Uterus (tissue), 3 donors: ENCODE measurements at regions not wholly inside any gene's neighbourhood (a gene's known extent, or its start where the extent isn't known, plus 50 kb on each side); places are given as distances from the start of the nearest gene placed in this dataset.

Experiments
- DNase-seq, 2 donors: peaks; one replicate each; pipeline ENCODE4 v3.0.0-alpha.2; 2019 to 2020
- H3K27ac ChIP-seq, 2 donors: fragments of 200-600 bp; sonication (generic); 1 replicate in 1 of 2; 2 replicates in 1 of 2; pipeline ENCODE4 v1.5.1; 2016 to 2018
- H3K27me3 ChIP-seq, 2 donors: fragments of 200-600 bp; sonication (generic); one replicate each; pipeline ENCODE4 v1.5.1; 2018 to 2019; ENCODE audit warnings: control low read depth in 1 of 2
- H3K36me3 ChIP-seq, 2 donors: fragments of 200-600 bp; sonication (generic); one replicate each; pipeline ENCODE4 v1.5.1; 2019; ENCODE audit warnings: control low read depth in 1 of 2
- H3K4me1 ChIP-seq, 2 donors: fragments of 200-600 bp; sonication (generic); one replicate each; pipeline ENCODE4 v1.5.1; 2018 to 2019; ENCODE audit warnings: control low read depth in 1 of 2
- H3K4me3 ChIP-seq, 2 donors: fragments of 200-600 bp; sonication (generic); 1 replicate in 1 of 2; 2 replicates in 1 of 2; pipeline ENCODE4 v1.5.1; 2018 to 2019; ENCODE audit warnings: mild to moderate bottlenecking in 1 of 2
- H3K9me3 ChIP-seq, 2 donors: fragments of 200-600 bp; sonication (generic); one replicate each; pipeline ENCODE4 v1.5.1; 2019; ENCODE audit warnings: control low read depth in 1 of 2
- POLR2A ChIP-seq, 2 donors: fragments of 450-650 bp; IDR thresholded peaks; one replicate each; pipeline ENCODE4 v1.6.1; 2016; ENCODE audit warnings: antibody characterized with exemption in 2 of 2, mild to moderate bottlenecking in 1 of 2, moderate library complexity in 1 of 2
- intact Hi-C: fragments of 100-400 bp; cut with DNase I; formaldehyde crosslinking; loops from one replicate; pipeline ENCODE4 v1.15.1; 2023; ENCODE audit warnings: low total_unique reads
- TF ChIP-seq, protein P1 (sequence below), 4 experiments: fragments of 200-600 bp in 2 of 4; fragments of 450-650 bp in 2 of 4; sonication (generic) in 2 of 4; IDR thresholded peaks; one replicate each; pipeline ENCODE4 v1.5.1; 2016 to 2019; ENCODE audit warnings: antibody characterized with exemption in 4 of 4, mild to moderate bottlenecking in 2 of 4, moderate library complexity in 1 of 4
- donor health status: DM: yes; HTN: yes; CAD: no.

DNA sequence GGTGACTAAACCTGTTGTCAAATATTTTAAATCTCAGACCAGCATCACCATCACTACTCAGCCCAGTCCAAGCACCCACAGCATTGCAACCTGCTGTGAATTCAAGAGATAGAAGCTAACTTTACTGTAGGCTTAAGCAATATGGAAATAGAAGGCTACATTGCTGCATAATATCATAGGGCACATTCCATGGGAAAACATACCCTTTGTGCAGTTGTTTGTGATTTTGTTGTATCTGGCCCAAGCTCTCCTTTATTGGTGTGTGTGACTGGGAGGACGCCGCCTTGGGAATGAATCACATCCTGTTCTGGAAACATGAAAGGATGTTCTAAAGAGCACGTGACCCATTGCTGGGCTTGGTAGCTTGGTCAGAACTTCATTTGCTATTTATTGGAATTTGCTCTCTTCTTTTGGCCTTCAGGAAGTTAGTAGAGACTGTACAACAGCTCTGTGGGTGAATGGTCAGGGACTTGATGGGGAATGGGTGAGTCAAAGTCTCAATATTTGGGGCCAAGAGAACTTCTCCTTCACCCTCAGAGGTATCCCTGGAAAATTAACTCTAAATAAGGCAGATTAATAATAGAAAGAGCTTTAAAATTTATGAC is 106.8 kb upstream of the SERPINE2 start:
- no peak overlapping the region for H3K27ac ChIP-seq
- DNase-seq, result peak in 1 of 2 donors; percentile 17
- TF ChIP-seq, protein P1, sequence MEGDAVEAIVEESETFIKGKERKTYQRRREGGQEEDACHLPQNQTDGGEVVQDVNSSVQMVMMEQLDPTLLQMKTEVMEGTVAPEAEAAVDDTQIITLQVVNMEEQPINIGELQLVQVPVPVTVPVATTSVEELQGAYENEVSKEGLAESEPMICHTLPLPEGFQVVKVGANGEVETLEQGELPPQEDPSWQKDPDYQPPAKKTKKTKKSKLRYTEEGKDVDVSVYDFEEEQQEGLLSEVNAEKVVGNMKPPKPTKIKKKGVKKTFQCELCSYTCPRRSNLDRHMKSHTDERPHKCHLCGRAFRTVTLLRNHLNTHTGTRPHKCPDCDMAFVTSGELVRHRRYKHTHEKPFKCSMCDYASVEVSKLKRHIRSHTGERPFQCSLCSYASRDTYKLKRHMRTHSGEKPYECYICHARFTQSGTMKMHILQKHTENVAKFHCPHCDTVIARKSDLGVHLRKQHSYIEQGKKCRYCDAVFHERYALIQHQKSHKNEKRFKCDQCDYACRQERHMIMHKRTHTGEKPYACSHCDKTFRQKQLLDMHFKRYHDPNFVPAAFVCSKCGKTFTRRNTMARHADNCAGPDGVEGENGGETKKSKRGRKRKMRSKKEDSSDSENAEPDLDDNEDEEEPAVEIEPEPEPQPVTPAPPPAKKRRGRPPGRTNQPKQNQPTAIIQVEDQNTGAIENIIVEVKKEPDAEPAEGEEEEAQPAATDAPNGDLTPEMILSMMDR (IDR thresholded peaks at IDR 0.05), result no peak
- no peak for TF ChIP-seq POLR2A (IDR thresholded peaks at IDR 0.05)

DNA sequence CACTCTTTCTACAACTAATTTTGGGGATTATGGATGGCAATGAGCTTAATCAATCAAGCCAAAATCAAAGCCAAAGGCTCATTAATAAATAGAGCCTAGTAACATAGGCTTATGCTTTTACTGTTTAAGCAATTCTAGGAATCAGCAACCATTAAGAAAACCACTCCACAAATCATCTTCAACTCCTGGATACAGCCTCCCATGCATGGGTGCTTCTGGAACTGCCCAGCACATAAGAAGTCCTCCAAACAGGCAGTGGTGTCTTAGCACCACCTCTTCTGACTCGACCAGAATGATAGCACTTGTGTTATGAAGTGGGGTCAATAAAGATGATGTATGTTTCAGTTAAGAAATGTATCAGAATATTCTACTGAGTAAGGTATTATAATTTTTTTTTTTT is 104.4 kb upstream of the SERPINE2 start:
- no peaks in the 10 kb centered on the region for H3K9me3 ChIP-seq
- no peak overlapping the region for H3K4me3 ChIP-seq
- no peak for DNase-seq
- no peaks in the 10 kb centered on the region for H3K27me3 ChIP-seq
- TF ChIP-seq POLR2A (IDR thresholded peaks at IDR 0.05), result no peak
- TF ChIP-seq, protein P1 (IDR thresholded peaks at IDR 0.05), result no peak
- H3K36me3 ChIP-seq, result no peaks in the 10 kb centered on the region
- H3K4me1 ChIP-seq, result no peaks in the 10 kb centered on the region
- intact Hi-C loops, result no loop called here
- no peak overlapping the region for H3K27ac ChIP-seq

More for the DNA sequence above, 106.8 kb upstream of the SERPINE2 start:
- Histone ChIP-seq H3K36me3 (no peaks in the 10 kb centered on the region), H3K9me3 (no peaks in the 10 kb centered on the region), H3K4me3 (no peak overlapping the region), H3K4me1 (no peaks in the 10 kb centered on the region), H3K27me3 (no peaks in the 10 kb centered on the region)
- intact Hi-C loops, result no loop called here

DNA sequence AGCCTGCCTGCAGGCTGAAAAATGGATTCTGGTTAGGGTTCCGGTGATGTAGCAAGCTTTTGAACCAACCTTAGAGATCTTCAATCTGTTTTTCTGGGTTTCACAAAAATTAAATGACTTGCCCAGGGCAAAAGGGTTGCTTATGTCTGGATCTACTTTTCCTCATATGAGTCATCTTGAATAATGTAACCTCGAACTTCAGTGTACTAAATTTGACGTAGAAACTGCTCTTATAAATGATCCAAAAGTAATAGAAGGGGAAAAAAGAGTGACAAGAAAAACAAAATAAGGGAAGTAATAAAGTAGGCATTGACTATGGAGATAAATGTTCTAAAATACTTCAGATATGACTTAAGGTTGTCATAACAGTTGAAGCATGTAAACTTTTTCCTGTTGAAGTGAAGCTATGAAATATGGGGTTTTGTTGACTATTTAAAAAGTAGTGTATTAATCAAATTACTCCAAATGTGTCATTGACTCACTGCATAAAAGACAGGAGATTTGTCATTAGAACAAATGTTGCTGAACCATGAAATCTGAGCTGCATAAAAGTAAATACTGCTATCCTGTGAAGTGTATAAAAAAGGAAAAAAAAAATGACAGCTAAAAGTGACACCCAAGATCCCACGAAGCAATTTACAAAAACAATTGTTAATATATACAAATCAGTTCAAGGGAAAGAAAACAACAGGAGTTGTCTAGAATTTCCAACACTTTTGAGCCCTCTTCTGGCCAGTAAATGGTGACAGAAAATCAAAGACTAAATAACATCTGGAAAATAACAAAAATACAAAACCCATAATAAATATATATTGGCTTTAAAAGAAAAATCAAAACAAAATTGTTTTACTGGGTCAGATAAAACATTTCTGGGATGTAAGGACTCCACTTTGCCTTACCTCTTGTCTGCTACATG is 103.6 kb upstream of the SERPINE2 start:
- intact Hi-C loops, result no loop called here
- Histone ChIP-seq H3K4me1 (no peaks in the 10 kb centered on the region), H3K27ac (no peak overlapping the region), H3K9me3 (no peaks in the 10 kb centered on the region), H3K4me3 (no peak overlapping the region), H3K36me3 (no peaks in the 10 kb centered on the region), H3K27me3 (no peaks in the 10 kb centered on the region)
- TF ChIP-seq, protein P1 (IDR thresholded peaks at IDR 0.05), result no peak
- no peak for TF ChIP-seq POLR2A (IDR thresholded peaks at IDR 0.05)
- DNase-seq, result no peak

DNA sequence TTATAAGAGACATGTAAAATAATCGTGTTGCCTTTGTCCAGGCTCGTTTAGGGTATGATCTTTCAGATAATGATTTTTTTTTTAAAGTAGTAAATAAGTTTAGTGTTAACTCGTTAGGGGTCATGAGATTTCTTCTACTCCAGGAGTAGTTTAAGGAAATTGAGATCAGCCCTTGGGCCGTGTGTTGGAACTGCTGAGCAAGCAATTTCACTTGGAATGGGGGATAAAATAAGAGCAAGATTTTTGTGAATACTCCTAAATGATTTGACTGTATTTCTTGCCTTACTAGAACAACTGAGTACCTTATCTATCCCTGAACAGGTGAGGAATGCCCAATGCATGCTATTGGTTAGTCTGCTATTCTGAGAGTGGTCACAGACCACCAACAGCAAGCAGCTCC is 102.2 kb upstream of the SERPINE2 start:
- TF ChIP-seq, protein P1 (IDR thresholded peaks at IDR 0.05), result no peak
- no peak for TF ChIP-seq POLR2A (IDR thresholded peaks at IDR 0.05)
- Histone ChIP-seq H3K27ac (no peak overlapping the region), H3K36me3 (no peaks in the 10 kb centered on the region), H3K9me3 (no peaks in the 10 kb centered on the region), H3K4me3 (no peak overlapping the region), H3K4me1 (no peaks in the 10 kb centered on the region), H3K27me3 (no peaks in the 10 kb centered on the region)
- intact Hi-C loops, result no loop called here
- DNase-seq, result no peak

DNA sequence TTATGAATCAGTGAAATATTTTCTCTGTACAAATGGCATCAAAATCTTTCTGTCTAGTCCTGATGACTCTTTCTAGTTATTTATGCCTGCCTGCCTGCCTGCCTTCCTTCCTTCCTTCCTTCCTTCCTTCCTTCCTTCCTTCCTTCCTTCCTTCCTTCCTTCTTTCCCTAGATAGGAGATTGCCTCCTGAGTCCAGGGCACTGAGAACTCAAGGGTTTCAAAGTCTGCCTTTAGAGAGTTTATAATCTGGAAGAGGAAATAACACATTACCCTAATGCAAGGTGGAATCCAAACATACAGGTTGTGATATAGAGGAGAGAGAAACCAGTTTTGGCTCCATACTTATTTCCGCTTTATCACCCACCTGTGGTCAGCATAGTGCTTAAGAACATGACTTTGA is 98.1 kb upstream of the SERPINE2 start:
- H3K9me3 ChIP-seq, result no peaks in the 10 kb centered on the region
- no peaks in the 10 kb centered on the region for H3K27me3 ChIP-seq
- TF ChIP-seq POLR2A (IDR thresholded peaks at IDR 0.05), result no peak
- TF ChIP-seq, protein P1 (IDR thresholded peaks at IDR 0.05), result no peak
- H3K27ac ChIP-seq, result no peak overlapping the region
- no peak for DNase-seq
- no peaks in the 10 kb centered on the region for H3K4me1 ChIP-seq
- no peak overlapping the region for H3K4me3 ChIP-seq
- H3K36me3 ChIP-seq, result no peaks in the 10 kb centered on the region
- intact Hi-C loops, result no loop called here
